Thoracic aorta (tissue), 2 donors: ENCODE measurements at regions not wholly inside any gene's neighbourhood (a gene's known extent, or its start where the extent isn't known, plus 50 kb on each side); places are given as distances from the start of the nearest gene placed in this dataset.

Source experiments
- ATAC-seq: fragments of 150-250 bp; one replicate; pipeline ENCODE4 v1.8.0; 2017; ENCODE audit warnings: low read depth; ENCODE audit not compliant: insufficient number of reproducible peaks, low FRiP score
- DNase-seq: peaks from one replicate; pipeline ENCODE4 v3.0.0-alpha.2; 2020; ENCODE audit warnings: low spot score
- H3K27ac ChIP-seq, 2 donors: fragments of 200-600 bp; sonication (generic); 1 replicate in 1 of 2; 2 replicates in 1 of 2; pipeline ENCODE4 v1.5.1; 2016; ENCODE audit warnings: mild to moderate bottlenecking in 2 of 2, moderate library complexity in 2 of 2
- H3K27me3 ChIP-seq: fragments of 200-600 bp; sonication (generic); replicated peaks from 2 replicates; pipeline ENCODE4 v1.6.0; 2016; ENCODE audit warnings: mild to moderate bottlenecking; ENCODE audit not compliant: insufficient read depth
- H3K36me3 ChIP-seq: fragments of 200-600 bp; sonication (generic); one replicate; pipeline ENCODE4 v1.5.1; 2016
- H3K4me1 ChIP-seq, 2 donors: fragments of 200-600 bp; sonication (generic); 1 replicate in 1 of 2; 2 replicates in 1 of 2; pipeline versions ENCODE4 v1.5.1 to v1.6.0; 2016; ENCODE audit warnings: low read depth in 2 of 2, mild to moderate bottlenecking in 1 of 2; ENCODE audit not compliant: control insufficient read depth in 1 of 2
- H3K4me3 ChIP-seq: fragments of 200-600 bp; sonication (generic); 2 replicates; pipeline ENCODE4 v1.5.1; 2016; ENCODE audit warnings: mild to moderate bottlenecking
- H3K9me3 ChIP-seq: fragments of 200-600 bp; sonication (generic); 2 replicates; pipeline ENCODE4 v1.5.1; 2016
- CTCF ChIP-seq: fragments of 200-600 bp; sonication (generic); IDR thresholded peaks from one replicate; pipeline ENCODE4 v1.5.1; 2019; ENCODE audit warnings: antibody characterized with exemption

GRCh38 chr1:214941061-214941460 lies 141.5 kb upstream of the KCNK2 start:
- no peak for DNase-seq
- Histone ChIP-seq H3K9me3 (no peaks in the 10 kb centered on the region), H3K27me3 (no peaks in the 10 kb centered on the region), H3K36me3 (no peaks in the 10 kb centered on the region), H3K4me3 (no peak overlapping the region), H3K4me1 (no peaks in the 10 kb centered on the region), H3K27ac (no peak overlapping the region)
- no peak for TF ChIP-seq CTCF
- no peak for ATAC-seq

- no peak for DNase-seq
- H3K27ac ChIP-seq = no peak overlapping the region
- H3K4me1 ChIP-seq = no peaks in the 10 kb centered on the region
- no peak for ATAC-seq
- no peaks in the 10 kb centered on the region for H3K36me3 ChIP-seq
- TF ChIP-seq CTCF = no peak
- H3K4me3 ChIP-seq = no peak overlapping the region
- no peaks in the 10 kb centered on the region for H3K9me3 ChIP-seq
- no peaks in the 10 kb centered on the region for H3K27me3 ChIP-seq
Measured at GRCh38 chr1:214943054-214943453, 139.5 kb upstream of the KCNK2 start.

- Histone ChIP-seq H3K36me3 (no peaks in the 10 kb centered on the region), H3K4me1 (no peaks in the 10 kb centered on the region), H3K27ac (no peak overlapping the region), H3K9me3 (no peaks in the 10 kb centered on the region), H3K4me3 (no peak overlapping the region), H3K27me3 (no peaks in the 10 kb centered on the region)
- no peak for DNase-seq
- TF ChIP-seq CTCF = no peak
- ATAC-seq = no peak
Measured at GRCh38 chr1:214946615-214947014, 135.9 kb upstream of the KCNK2 start.

- no peaks in the 10 kb centered on the region for H3K36me3 ChIP-seq
- no peak overlapping the region for H3K27ac ChIP-seq
- ATAC-seq (no peak), DNase-seq (no peak)
- no peaks in the 10 kb centered on the region for H3K27me3 ChIP-seq
- no peak for TF ChIP-seq CTCF
- H3K4me3 ChIP-seq = no peak overlapping the region
- no peaks in the 10 kb centered on the region for H3K4me1 ChIP-seq
- no peaks in the 10 kb centered on the region for H3K9me3 ChIP-seq
Measured at GRCh38 chr1:214952648-214953047, 129.9 kb upstream of the KCNK2 start.

- no peaks in the 10 kb centered on the region for H3K36me3 ChIP-seq
- H3K27ac ChIP-seq = no peak overlapping the region
- no peak for ATAC-seq
- no peak for TF ChIP-seq CTCF
- H3K9me3 ChIP-seq = no peaks in the 10 kb centered on the region
- no peak overlapping the region for H3K4me3 ChIP-seq
- no peaks in the 10 kb centered on the region for H3K4me1 ChIP-seq
- H3K27me3 ChIP-seq = no peaks in the 10 kb centered on the region
- no peak for DNase-seq
Measured at GRCh38 chr1:214953901-214954616, 128.5 kb upstream of the KCNK2 start.
